Parathyroid adenoma (tissue), 2 donors: ENCODE measurements at regions not wholly inside any gene's neighbourhood (a gene's known extent, or its start where the extent isn't known, plus 50 kb on each side); places are given as distances from the start of the nearest gene placed in this dataset.

ENCODE experiments used
- H2AFZ ChIP-seq: fragments of 300-600 bp; sonication (generic); one replicate; pipeline ENCODE4 v1.7.0; 2017; ENCODE audit warnings: antibody characterized with exemption, mild to moderate bottlenecking
- H3K27ac ChIP-seq: fragments of 300-600 bp; sonication (generic); one replicate; pipeline ENCODE4 v1.7.0; 2017
- H3K27me3 ChIP-seq: fragments of 300-600 bp; sonication (generic); one replicate; pipeline ENCODE4 v1.7.0; 2017; ENCODE audit warnings: low read length; ENCODE audit not compliant: control insufficient read depth, insufficient read depth
- H3K36me3 ChIP-seq: fragments of 300-600 bp; sonication (generic); one replicate; pipeline ENCODE4 v1.7.0; 2017; ENCODE audit warnings: low read length; ENCODE audit not compliant: control insufficient read depth, insufficient read depth
- H3K4me1 ChIP-seq: fragments of 300-600 bp; sonication (generic); one replicate; pipeline ENCODE4 v1.7.0; 2017; ENCODE audit warnings: control low read depth
- H3K4me2 ChIP-seq: fragments of 300-600 bp; sonication (generic); one replicate; pipeline ENCODE4 v1.7.0; 2017; ENCODE audit warnings: low read length
- H3K4me3 ChIP-seq: fragments of 300-600 bp; sonication (generic); one replicate; pipeline ENCODE4 v1.7.0; 2017; ENCODE audit warnings: low read depth, low read length
- H3K79me2 ChIP-seq: fragments of 300-600 bp; sonication (generic); one replicate; pipeline ENCODE4 v1.7.0; 2017; ENCODE audit warnings: control low read depth
- H3K9ac ChIP-seq: fragments of 300-600 bp; sonication (generic); one replicate; pipeline ENCODE4 v1.7.0; 2017; ENCODE audit warnings: mild to moderate bottlenecking
- H3K9me3 ChIP-seq: fragments of 300-600 bp; sonication (generic); one replicate; pipeline ENCODE4 v1.7.0; 2017; ENCODE audit warnings: low read length; ENCODE audit not compliant: control insufficient read depth
- CTCF ChIP-seq: fragments of 300-600 bp; sonication (generic); IDR thresholded peaks from one replicate; pipeline ENCODE4 v1.7.0; 2017; ENCODE audit warnings: antibody characterized with exemption, mild to moderate bottlenecking
- donor health status: primary hyperparathyroidism.

- Histone ChIP-seq H3K9ac (no peak overlapping the region), H3K4me2 (no peak overlapping the region), H3K27ac (no peak overlapping the region)
These were observed 76.8 kb upstream of the GATA2 start for GRCh38 chr3:128569756-128570155.

GRCh38 chr3:128568602-128569490 is 75.8 kb upstream of the GATA2 start:
- Histone ChIP-seq H3K27ac (no peak overlapping the region), H3K36me3 (no peaks in the 10 kb centered on the region)

More at GRCh38 chr3:128569756-128570155, 76.8 kb upstream of the GATA2 start:
- Histone ChIP-seq H3K27me3 (no peaks in the 10 kb centered on the region), H3K4me3 (no peak overlapping the region), H3K4me1 (no peaks in the 10 kb centered on the region), H3K9me3 (no peaks in the 10 kb centered on the region), H3K36me3 (no peaks in the 10 kb centered on the region), H3K79me2 (no peaks in the 10 kb centered on the region), H2AFZ (no peak overlapping the region)
- no peak for TF ChIP-seq CTCF

GRCh38 chr3:128567705-128568356 is 74.8 kb upstream of the GATA2 start:
- Histone ChIP-seq H3K79me2 (no peaks in the 10 kb centered on the region), H3K36me3 (no peaks in the 10 kb centered on the region), H3K9me3 (no peaks in the 10 kb centered on the region), H3K4me2 (no peak overlapping the region), H3K27ac (no peak overlapping the region), H3K4me1 (no peaks in the 10 kb centered on the region), H2AFZ (no peak overlapping the region), H3K4me3 (no peak overlapping the region), H3K27me3 (no peaks in the 10 kb centered on the region), H3K9ac (no peak overlapping the region)
- TF ChIP-seq CTCF = no peak

More at GRCh38 chr3:128568602-128569490, 75.8 kb upstream of the GATA2 start:
- no peaks in the 10 kb centered on the region for H3K79me2 ChIP-seq
- H3K4me1 ChIP-seq = no peaks in the 10 kb centered on the region
- no peak overlapping the region for H3K9ac ChIP-seq
- no peak overlapping the region for H2AFZ ChIP-seq
- H3K9me3 ChIP-seq = no peaks in the 10 kb centered on the region
- H3K4me3 ChIP-seq = no peak overlapping the region
- no peak overlapping the region for H3K4me2 ChIP-seq
- no peak for TF ChIP-seq CTCF
- no peaks in the 10 kb centered on the region for H3K27me3 ChIP-seq

GRCh38 chr3:128567141-128567540 is 74.1 kb upstream of the GATA2 start:
- H3K4me3 ChIP-seq = no peak overlapping the region
- no peaks in the 10 kb centered on the region for H3K27me3 ChIP-seq
- no peak overlapping the region for H3K9ac ChIP-seq
- no peaks in the 10 kb centered on the region for H3K79me2 ChIP-seq
- H3K4me1 ChIP-seq = no peaks in the 10 kb centered on the region
- no peaks in the 10 kb centered on the region for H3K36me3 ChIP-seq
- no peak for TF ChIP-seq CTCF
- no peak overlapping the region for H3K4me2 ChIP-seq
- H3K27ac ChIP-seq = no peak overlapping the region
- no peak overlapping the region for H2AFZ ChIP-seq
- no peaks in the 10 kb centered on the region for H3K9me3 ChIP-seq
